RWPE2 (cell line): ENCODE measurements at regions not wholly inside any gene's neighbourhood (a gene's known extent, or its start where the extent isn't known, plus 50 kb on each side); places are given as distances from the start of the nearest gene placed in this dataset.

Experiments
- ATAC-seq: fragments of 200-7000 bp; cut with Tn5 transposase; 3 replicates; pipeline ENCODE4 v1.9.1; 2021; ENCODE audit warnings: low read depth
- DNase-seq: peaks from one replicate; pipeline ENCODE4 v3.0.0-alpha.2; 2020; ENCODE audit warnings: low spot score
- H3K27ac ChIP-seq: fragments of 450-650 bp; 2 replicates; pipeline ENCODE4 v1.5.1; 2017; ENCODE audit warnings: mild to moderate bottlenecking; ENCODE audit not compliant: poor library complexity, severe bottlenecking
- H3K27me3 ChIP-seq: fragments of 250-450 bp; sonication (Bioruptor Pico); 2 replicates; pipeline ENCODE4 v1.5.1; 2021; ENCODE audit warnings: mild to moderate bottlenecking, moderate library complexity; ENCODE audit not compliant: insufficient read depth, poor library complexity, severe bottlenecking
- H3K36me3 ChIP-seq: fragments of 250-450 bp; sonication (Bioruptor Pico); 2 replicates; pipeline ENCODE4 v1.5.1; 2020; ENCODE audit warnings: low read depth, mild to moderate bottlenecking, moderate library complexity
- H3K4me1 ChIP-seq: fragments of 250-450 bp; sonication (Bioruptor Pico); 2 replicates; pipeline ENCODE4 v1.5.1; 2021; ENCODE audit warnings: mild to moderate bottlenecking, moderate library complexity; ENCODE audit not compliant: insufficient read depth, poor library complexity, severe bottlenecking
- H3K4me3 ChIP-seq: fragments of 250-450 bp; sonication (Bioruptor Pico); 2 replicates; pipeline ENCODE4 v1.5.1; 2021; ENCODE audit warnings: mild to moderate bottlenecking, moderate library complexity; ENCODE audit not compliant: severe bottlenecking
- H3K9me3 ChIP-seq: fragments of 250-450 bp; sonication (Bioruptor Pico); 2 replicates; pipeline ENCODE4 v1.5.1; 2021; ENCODE audit warnings: mild to moderate bottlenecking, moderate library complexity; ENCODE audit not compliant: severe bottlenecking
- TF ChIP-seq, protein P1 (sequence below): fragments of 450-650 bp; IDR thresholded peaks from one replicate; pipeline ENCODE4 v1.5.1; 2017; ENCODE audit warnings: mild to moderate bottlenecking, moderate library complexity; ENCODE audit not compliant: poor library complexity, severe bottlenecking

DNA sequence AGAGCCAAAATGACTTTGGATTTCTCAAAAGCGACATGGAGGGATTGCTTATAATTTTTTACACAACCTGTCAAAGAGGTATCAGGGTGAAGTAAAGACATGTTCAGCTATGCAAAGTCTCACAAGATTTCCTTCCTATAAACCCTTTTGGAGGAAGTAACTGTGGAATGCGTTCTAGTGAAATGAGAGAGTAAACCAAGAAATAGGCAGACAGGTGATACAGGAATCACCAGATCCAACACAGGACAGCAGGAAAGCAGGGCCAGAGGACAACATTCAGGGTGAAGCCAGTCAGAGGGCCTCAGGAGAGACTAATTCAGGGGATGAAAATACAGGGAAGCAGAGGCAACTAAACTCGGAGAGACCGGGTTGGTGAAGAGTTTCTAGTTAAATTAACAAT is 90.4 kb upstream of the MTNR1B start:
- no peaks in the 10 kb centered on the region for H3K4me1 ChIP-seq
- DNase-seq (no peak), ATAC-seq (no peak)
- no peaks in the 10 kb centered on the region for H3K9me3 ChIP-seq
- H3K4me3 ChIP-seq: no peak overlapping the region
- TF ChIP-seq, protein P1, sequence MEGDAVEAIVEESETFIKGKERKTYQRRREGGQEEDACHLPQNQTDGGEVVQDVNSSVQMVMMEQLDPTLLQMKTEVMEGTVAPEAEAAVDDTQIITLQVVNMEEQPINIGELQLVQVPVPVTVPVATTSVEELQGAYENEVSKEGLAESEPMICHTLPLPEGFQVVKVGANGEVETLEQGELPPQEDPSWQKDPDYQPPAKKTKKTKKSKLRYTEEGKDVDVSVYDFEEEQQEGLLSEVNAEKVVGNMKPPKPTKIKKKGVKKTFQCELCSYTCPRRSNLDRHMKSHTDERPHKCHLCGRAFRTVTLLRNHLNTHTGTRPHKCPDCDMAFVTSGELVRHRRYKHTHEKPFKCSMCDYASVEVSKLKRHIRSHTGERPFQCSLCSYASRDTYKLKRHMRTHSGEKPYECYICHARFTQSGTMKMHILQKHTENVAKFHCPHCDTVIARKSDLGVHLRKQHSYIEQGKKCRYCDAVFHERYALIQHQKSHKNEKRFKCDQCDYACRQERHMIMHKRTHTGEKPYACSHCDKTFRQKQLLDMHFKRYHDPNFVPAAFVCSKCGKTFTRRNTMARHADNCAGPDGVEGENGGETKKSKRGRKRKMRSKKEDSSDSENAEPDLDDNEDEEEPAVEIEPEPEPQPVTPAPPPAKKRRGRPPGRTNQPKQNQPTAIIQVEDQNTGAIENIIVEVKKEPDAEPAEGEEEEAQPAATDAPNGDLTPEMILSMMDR: no peak
- no peaks in the 10 kb centered on the region for H3K36me3 ChIP-seq
- peaks cover 4% of the 10 kb centered on the region for H3K27me3 ChIP-seq
- H3K27ac ChIP-seq: no peak overlapping the region

DNA sequence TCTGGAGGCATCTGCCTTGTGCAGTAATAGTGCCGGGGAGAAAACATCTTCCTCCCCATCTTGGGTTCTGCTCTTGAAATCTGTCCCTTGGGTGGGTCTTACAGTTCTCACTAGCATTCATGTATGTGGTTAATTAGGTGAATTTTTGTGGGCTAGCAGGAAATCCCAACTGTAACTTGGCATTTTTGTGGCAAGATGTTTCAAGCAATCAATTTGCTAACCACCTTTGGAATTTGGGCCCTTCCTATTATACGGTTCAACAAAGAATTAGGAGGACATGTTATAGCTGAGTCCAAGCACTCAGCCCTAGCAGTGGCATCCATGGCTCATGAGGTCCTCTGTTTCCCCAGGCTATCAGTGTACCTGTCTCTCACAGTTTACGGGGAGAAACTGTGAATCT is 89.1 kb upstream of the MTNR1B start:
- H3K4me1 ChIP-seq: no peaks in the 10 kb centered on the region

DNA sequence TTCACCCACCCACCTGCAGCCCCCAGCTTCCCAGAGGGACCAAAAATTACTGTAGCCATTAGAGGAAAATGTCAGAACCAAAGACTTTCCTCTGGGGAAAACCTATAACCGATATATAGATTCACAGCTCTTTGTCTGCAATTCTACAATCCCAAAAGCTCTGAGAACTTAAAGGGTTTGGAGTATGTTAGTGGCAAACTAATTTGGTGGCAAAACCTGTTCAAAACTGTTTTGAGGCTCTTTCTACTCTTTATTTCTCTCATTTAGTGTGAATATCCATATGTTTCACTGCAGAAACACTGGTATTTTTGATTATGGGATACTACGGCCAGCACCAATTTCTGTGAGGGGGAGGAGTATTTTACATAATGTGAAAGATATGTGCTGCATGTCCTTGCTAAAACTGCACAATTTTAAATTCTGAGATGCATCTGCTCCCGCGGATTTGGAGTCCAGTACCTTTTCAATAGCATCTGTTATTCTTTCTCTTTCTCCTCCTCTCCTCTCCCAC is 87.5 kb upstream of the MTNR1B start:
- TF ChIP-seq, protein P1: no peak
- DNase-seq: no peak
- ATAC-seq: no peak
- Histone ChIP-seq H3K27me3 (peaks cover 4% of the 10 kb centered on the region), H3K4me1 (no peaks in the 10 kb centered on the region), H3K4me3 (no peak overlapping the region), H3K9me3 (no peaks in the 10 kb centered on the region), H3K36me3 (no peaks in the 10 kb centered on the region), H3K27ac (no peak overlapping the region)

More for the DNA sequence above, 89.1 kb upstream of the MTNR1B start:
- Histone ChIP-seq H3K36me3 (no peaks in the 10 kb centered on the region), H3K4me3 (no peak overlapping the region), H3K27ac (no peak overlapping the region), H3K27me3 (peaks cover 4% of the 10 kb centered on the region), H3K9me3 (no peaks in the 10 kb centered on the region)
- DNase-seq: no peak
- TF ChIP-seq, protein P1: no peak
- ATAC-seq: peak; percentile 35; the same call in 1 of the 3 replicates

DNA sequence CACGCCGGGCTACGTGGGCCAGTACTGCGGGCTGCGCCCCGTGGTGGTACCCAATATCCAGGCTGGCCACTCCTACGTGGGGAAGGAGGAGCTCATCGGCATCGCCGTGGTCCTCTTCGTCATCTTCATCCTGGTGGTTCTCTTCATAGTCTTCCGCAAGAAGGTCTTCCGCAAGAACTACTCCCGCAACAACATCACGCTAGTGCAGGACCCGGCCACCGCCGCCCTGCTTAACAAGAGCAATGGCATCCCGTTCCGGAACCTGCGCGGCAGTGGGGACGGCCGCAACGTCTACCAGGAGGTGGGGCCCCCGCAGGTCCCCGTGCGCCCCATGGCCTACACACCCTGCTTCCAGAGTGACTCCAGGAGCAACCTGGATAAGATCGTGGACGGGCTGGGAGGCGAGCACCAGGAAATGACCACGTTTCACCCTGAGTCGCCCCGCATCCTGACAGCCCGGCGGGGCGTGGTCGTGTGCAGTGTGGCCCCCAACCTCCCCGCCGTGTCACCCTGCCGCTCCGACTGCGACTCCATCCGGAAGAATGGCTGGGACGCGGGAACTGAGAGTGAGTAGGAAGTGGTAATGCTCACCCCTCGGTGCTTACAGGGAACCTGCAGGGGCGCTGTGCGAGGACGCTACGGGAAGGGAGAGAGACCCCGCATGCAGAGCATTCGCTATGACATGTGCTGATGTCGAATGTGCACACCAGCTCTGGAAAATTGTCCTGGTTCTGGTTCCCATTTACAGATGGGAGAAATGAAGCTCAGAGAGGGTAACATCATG is 86.4 kb upstream of the MTNR1B start:
- ATAC-seq (no peak), DNase-seq (no peak)
- Histone ChIP-seq H3K27me3 (peaks cover 4% of the 10 kb centered on the region), H3K9me3 (no peaks in the 10 kb centered on the region), H3K4me1 (no peaks in the 10 kb centered on the region), H3K36me3 (no peaks in the 10 kb centered on the region), H3K4me3 (no peak overlapping the region), H3K27ac (no peak overlapping the region)
- TF ChIP-seq, protein P1: no peak

DNA sequence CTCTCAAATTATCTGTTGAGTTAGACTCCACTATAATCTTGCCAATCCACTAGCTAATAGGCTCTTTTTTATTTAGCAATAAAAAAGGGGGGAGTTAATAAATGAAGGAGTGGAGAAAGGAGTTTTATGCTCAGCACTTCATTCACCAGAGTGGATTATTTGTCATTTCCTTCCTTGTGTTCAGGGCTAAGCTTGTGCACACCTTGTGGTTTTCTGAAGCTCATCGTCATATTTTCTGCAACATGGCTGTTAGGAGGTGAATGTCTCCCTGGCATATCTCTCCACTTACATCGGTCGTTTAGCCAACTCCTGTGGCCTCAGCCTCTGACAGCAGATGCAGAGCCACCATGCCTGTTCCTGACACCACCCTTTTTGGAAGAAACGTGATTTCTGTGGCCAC is 83.9 kb upstream of the MTNR1B start:
- H3K27ac ChIP-seq: no peak overlapping the region
- H3K4me3 ChIP-seq: no peak overlapping the region
- H3K9me3 ChIP-seq: no peaks in the 10 kb centered on the region
- no peaks in the 10 kb centered on the region for H3K36me3 ChIP-seq
- TF ChIP-seq, protein P1: no peak
- DNase-seq (no peak), ATAC-seq (no peak)
- no peaks in the 10 kb centered on the region for H3K4me1 ChIP-seq
- no peaks in the 10 kb centered on the region for H3K27me3 ChIP-seq
